ENCODE measurements at regions not wholly inside any gene's neighbourhood (a gene's known extent, or its start where the extent isn't known, plus 50 kb on each side); places are given as distances from the start of the nearest gene placed in this dataset.

DNA sequence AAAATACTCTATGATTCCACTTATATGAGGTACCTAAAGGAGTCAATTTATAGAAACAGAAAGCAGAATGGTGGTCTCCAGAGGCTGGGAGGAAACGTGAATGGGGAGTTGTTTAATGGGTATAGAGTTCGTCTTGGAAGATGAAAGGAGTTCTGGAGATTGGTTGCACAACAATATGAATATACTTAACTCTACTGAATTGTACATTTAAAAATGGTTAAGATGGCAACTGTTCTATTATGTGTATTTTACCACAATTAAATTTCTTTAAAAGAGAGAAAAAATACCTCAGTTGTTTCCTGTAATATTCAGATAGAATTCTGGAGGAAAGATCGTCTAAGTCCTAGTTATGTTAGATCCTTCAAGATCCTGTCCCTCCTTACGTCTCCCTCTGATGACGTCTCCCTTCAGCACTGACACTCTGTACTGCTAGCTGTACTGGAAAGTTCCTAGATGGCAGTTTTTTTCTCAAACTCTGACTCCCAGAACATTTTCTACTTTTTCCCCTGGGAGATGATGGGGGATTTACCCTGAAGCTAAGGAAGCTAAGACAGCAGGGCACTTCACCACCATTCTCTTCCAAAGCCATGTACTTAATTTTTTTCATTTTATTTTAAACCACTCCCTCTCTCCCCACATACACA, 53.2 kb upstream of the CAV2 start:
- no peak for DNase-seq (ENCODE audit: low read depth)

DNA sequence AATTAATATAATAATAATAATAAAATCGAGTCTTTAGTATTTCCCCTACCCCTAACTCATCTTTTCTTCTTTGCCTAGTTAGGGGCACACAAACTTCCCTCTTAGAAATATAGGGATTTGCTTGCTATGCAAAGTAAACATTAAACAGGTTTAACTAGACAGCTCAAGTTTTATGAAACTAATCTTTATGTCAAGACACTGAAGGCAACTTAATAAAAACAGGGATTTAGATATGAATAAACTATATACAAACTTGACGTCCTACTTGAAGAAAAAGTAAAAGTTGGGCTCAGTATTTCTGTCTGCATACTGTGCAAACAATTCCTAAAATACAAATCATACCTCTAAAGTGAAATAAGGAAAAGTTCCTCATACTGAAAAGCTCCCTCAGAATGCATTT, 52.1 kb upstream of the CAV2 start:
- DNase-seq (ENCODE audit: low read depth), result no peak

DNA sequence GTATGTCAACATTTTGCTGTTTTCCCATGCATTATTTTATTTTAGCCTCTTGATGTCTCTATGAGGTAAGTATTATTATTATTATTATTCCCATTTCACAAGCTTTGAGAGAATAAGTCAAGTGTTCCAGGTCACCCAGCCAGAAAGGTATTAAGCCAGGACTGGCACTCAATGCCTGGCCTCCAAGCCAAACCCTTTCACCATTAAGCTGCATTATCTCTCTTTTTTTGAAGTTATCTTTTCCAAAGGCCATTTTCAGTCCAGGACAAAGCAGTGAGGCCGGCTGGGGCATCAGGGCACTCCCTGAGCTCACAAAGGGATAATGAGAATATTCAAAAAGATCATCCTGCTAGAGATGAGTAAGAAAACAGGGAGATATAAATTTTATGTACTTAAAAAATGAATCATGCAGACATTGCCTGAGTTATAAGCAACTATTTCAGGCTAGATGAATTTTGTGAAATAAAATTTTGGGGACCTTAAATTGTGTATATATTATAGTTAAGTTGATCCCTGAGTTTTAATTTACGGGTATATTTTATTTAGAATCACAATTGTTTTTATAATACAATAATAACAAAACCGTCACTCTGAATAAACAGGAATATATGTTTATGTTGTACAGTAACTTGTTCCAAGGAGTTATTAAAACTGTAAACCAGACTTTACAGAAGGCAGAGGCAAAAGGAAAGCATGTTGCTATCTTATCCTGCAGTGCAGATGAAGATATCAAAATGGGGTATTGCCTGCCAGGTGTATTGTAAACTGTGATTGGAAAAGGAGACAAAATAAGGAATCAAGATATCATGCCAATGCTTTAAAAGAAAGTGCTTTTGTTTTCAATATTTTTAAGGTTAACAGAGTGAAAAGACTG, 51.3 kb upstream of the CAV2 start:
- no peak for DNase-seq (ENCODE audit: low read depth)

DNA sequence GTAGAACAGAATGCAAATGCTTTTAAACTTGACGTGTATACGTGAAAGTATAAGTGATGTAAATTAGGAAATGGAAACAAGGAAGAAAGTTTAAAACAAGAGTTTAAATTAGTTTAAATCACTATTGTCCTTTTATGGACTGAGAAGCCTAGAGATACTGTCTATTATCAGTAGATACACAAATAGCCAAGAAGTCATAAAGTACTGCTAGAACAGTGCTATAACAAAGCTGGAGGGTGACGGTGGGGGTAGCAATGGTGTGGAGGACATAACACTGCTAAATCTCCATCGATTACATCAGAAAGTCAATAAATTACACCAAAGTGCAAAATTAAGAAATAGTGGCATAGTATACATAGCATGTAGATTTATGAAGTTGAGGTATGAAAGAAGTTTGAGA, 50.1 kb upstream of the CAV2 start:
- DNase-seq (ENCODE audit: low read depth), result no peak
